ENCODE measurements at regions not wholly inside any gene's neighbourhood (a gene's known extent, or its start where the extent isn't known, plus 50 kb on each side); places are given as distances from the start of the nearest gene placed in this dataset.

DNA sequence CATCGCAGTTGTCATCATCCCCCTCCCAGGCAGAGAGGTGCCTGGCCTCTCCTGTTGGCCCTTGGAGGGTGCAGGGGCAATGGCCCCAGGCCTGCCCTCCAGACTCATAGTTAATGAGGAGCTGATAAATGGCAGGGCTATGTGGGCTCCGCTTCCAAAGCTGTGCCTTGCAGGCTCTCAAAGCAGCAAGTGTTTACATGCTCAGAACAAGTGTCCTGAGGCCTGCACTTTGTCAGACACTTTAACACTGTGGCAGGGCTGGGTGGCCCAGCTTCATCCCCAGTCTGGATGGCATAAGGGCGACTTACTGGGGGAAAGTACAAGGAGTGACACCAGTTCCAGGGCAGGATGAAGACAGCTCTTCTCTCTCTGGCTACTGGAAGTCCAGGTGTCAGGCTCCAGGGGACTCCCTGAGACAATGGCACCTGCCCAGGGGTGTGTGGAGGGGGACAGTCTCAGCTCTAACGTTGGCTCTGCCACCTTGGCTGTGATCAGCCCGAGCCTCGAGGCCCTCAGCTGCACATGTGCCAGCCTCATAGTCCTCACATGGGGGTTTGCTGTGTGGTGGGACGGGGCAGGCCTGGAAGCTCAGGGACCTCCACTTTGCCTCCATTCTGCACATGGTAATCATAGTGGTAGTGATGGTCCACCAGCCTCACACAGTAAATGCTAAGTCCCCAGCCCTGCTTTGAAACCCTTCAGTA is 153.4 kb downstream of the BARX1 start:
- TF ChIP-seq, protein P1, sequence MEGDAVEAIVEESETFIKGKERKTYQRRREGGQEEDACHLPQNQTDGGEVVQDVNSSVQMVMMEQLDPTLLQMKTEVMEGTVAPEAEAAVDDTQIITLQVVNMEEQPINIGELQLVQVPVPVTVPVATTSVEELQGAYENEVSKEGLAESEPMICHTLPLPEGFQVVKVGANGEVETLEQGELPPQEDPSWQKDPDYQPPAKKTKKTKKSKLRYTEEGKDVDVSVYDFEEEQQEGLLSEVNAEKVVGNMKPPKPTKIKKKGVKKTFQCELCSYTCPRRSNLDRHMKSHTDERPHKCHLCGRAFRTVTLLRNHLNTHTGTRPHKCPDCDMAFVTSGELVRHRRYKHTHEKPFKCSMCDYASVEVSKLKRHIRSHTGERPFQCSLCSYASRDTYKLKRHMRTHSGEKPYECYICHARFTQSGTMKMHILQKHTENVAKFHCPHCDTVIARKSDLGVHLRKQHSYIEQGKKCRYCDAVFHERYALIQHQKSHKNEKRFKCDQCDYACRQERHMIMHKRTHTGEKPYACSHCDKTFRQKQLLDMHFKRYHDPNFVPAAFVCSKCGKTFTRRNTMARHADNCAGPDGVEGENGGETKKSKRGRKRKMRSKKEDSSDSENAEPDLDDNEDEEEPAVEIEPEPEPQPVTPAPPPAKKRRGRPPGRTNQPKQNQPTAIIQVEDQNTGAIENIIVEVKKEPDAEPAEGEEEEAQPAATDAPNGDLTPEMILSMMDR (IDR thresholded peaks at IDR 0.05; ENCODE audit: control insufficient read depth, extremely low read depth, insufficient read depth): no peak
- no peak for DNase-seq (ENCODE audit: low read depth)
- no peak overlapping the region for H3K4me3 ChIP-seq (ENCODE audit: low read depth, low read length)

DNA sequence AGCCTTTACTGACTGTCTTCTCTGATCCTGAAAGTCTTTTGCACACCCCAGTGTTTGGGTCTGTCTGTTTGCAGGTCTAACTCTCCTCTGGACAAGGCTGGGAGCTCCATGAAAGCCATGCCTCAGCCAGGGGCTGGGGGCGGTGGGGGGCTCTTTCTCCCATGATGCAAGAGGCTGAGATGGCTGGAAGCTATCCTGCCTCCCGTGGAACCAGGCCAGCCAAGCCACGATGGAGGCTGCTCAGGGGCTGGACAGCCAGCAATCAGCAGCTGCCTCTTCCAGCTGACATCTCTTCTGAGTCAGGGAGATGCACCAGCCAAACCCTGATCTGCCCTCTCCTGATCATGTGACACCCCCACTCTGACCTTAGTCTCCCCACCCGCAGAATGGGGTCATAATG is 154.0 kb downstream of the BARX1 start:
- TF ChIP-seq, protein P1 (IDR thresholded peaks at IDR 0.05; ENCODE audit: control insufficient read depth, extremely low read depth, insufficient read depth): no peak
- no peak overlapping the region for H3K4me3 ChIP-seq (ENCODE audit: low read depth, low read length)
- DNase-seq (ENCODE audit: low read depth): no peak

DNA sequence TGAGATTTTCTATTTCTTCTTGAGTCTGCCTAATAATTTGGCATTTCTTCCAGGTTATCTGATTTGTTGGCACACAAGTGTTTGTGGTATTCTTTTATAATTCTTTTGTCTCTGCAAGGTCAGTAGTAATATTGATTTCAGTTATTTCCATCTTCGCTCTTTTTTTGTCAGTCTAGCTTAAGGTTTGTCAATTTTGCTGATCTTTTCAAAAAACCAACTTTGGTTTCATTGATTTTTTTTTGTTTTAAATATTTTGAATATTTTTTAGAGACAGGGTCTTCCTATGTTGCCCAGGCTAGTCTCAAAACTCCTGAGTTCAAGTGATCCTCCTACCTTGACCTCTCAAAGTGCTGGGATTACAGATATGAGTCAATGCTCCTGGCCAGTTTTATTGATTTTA is 162.8 kb downstream of the BARX1 start:
- H3K4me3 ChIP-seq (ENCODE audit: low read depth, low read length): no peak overlapping the region
- TF ChIP-seq, protein P1 (IDR thresholded peaks at IDR 0.05; ENCODE audit: control insufficient read depth, extremely low read depth, insufficient read depth): no peak
- no peak for DNase-seq (ENCODE audit: low read depth)

GRCh38 chr9:93786204-93786603 is 169.0 kb downstream of the BARX1 start:
- TF ChIP-seq, protein P1 (IDR thresholded peaks at IDR 0.05; ENCODE audit: control insufficient read depth, extremely low read depth, insufficient read depth): no peak
- no peak overlapping the region for H3K4me3 ChIP-seq (ENCODE audit: low read depth, low read length)
- no peak for DNase-seq (ENCODE audit: low read depth)

DNA sequence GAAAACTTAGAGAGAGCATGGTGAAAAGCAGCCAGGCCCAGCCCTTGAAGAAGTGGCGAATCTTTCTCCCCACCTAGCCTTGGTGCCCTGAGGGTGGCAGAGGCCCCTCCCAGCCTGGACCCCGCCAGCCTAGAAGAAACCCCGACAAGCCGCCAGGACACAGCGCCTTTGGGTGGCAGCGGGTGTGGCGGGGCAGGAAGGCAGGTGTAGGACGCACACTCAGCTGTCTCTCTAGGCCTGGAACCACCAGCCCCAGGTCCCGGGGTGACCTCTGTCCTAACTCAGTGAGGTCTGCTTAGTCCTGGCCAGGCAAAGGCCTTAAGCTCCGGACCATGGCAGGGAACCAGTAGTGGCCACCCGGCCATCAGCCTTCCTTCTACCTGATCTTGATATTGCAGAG is 178.3 kb downstream of the BARX1 start:
- DNase-seq (ENCODE audit: low read depth): no peak
- TF ChIP-seq, protein P1 (IDR thresholded peaks at IDR 0.05; ENCODE audit: control insufficient read depth, extremely low read depth, insufficient read depth): no peak
- H3K4me3 ChIP-seq (ENCODE audit: low read depth, low read length): no peak overlapping the region

DNA sequence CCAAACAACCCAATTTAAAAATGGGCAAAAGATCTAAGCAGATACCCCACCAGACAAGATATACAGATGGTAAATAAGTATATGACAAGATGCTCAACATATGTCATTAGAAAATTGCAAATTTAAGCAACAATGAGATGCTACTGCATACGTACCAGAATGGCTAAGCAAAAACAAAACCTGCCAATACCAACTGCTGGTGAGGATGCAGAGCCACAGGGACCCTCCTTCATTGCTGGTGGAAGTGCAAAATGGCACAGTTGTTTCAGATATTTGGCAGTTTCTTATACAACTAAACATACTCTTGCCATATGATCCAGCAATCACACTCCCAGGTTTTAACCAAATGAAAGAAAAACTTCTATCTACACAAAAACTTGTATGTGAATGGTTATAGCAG is 178.9 kb downstream of the BARX1 start:
- TF ChIP-seq, protein P1 (IDR thresholded peaks at IDR 0.05; ENCODE audit: control insufficient read depth, extremely low read depth, insufficient read depth): no peak
- no peak overlapping the region for H3K4me3 ChIP-seq (ENCODE audit: low read depth, low read length)
- DNase-seq (ENCODE audit: low read depth): no peak
